ENCODE measurements at regions not wholly inside any gene's neighbourhood (a gene's known extent, or its start where the extent isn't known, plus 50 kb on each side); places are given as distances from the start of the nearest gene placed in this dataset.

GRCh38 chrX:5250106-5250505, 978.6 kb downstream of the NLGN4X start:
- H3K27ac ChIP-seq (ENCODE audit: low read depth, low read length): no peak overlapping the region
- no peaks in the 10 kb centered on the region for H3K36me3 ChIP-seq (ENCODE audit: control insufficient read depth, insufficient read depth, low read length)
- H3K4me3 ChIP-seq (ENCODE audit: low read length): no peak overlapping the region
- H3K9ac ChIP-seq (ENCODE audit: low read length): no peak overlapping the region
- H3K27me3 ChIP-seq (ENCODE audit: control insufficient read depth, insufficient read depth, low read length): no peaks in the 10 kb centered on the region
- H3K4me1 ChIP-seq (ENCODE audit: control insufficient read depth, insufficient read depth, low read length): no peaks in the 10 kb centered on the region

- no peak overlapping the region for H3K27ac ChIP-seq (ENCODE audit: low read depth, low read length)
- H3K4me3 ChIP-seq (ENCODE audit: low read length): no peak overlapping the region
- H3K9ac ChIP-seq (ENCODE audit: low read length): no peak overlapping the region
- no peaks in the 10 kb centered on the region for H3K4me1 ChIP-seq (ENCODE audit: control insufficient read depth, insufficient read depth, low read length)
- no peaks in the 10 kb centered on the region for H3K36me3 ChIP-seq (ENCODE audit: control insufficient read depth, insufficient read depth, low read length)
- no peaks in the 10 kb centered on the region for H3K27me3 ChIP-seq (ENCODE audit: control insufficient read depth, insufficient read depth, low read length)
These were observed 986.4 kb downstream of the NLGN4X start for GRCh38 chrX:5242091-5242790.

GRCh38 chrX:5236749-5237148, 991.9 kb downstream of the NLGN4X start:
- no peaks in the 10 kb centered on the region for H3K4me1 ChIP-seq (ENCODE audit: control insufficient read depth, insufficient read depth, low read length)
- no peaks in the 10 kb centered on the region for H3K27me3 ChIP-seq (ENCODE audit: control insufficient read depth, insufficient read depth, low read length)
- H3K4me3 ChIP-seq (ENCODE audit: low read length): no peak overlapping the region
- no peak overlapping the region for H3K27ac ChIP-seq (ENCODE audit: low read depth, low read length)
- no peak overlapping the region for H3K9ac ChIP-seq (ENCODE audit: low read length)
- no peaks in the 10 kb centered on the region for H3K36me3 ChIP-seq (ENCODE audit: control insufficient read depth, insufficient read depth, low read length)

GRCh38 chrX:5236096-5236495, 992.6 kb downstream of the NLGN4X start:
- H3K4me3 ChIP-seq (ENCODE audit: low read length): no peak overlapping the region
- no peaks in the 10 kb centered on the region for H3K4me1 ChIP-seq (ENCODE audit: control insufficient read depth, insufficient read depth, low read length)
- no peaks in the 10 kb centered on the region for H3K36me3 ChIP-seq (ENCODE audit: control insufficient read depth, insufficient read depth, low read length)
- no peak overlapping the region for H3K9ac ChIP-seq (ENCODE audit: low read length)
- H3K27ac ChIP-seq (ENCODE audit: low read depth, low read length): no peak overlapping the region
- H3K27me3 ChIP-seq (ENCODE audit: control insufficient read depth, insufficient read depth, low read length): no peaks in the 10 kb centered on the region

DNA sequence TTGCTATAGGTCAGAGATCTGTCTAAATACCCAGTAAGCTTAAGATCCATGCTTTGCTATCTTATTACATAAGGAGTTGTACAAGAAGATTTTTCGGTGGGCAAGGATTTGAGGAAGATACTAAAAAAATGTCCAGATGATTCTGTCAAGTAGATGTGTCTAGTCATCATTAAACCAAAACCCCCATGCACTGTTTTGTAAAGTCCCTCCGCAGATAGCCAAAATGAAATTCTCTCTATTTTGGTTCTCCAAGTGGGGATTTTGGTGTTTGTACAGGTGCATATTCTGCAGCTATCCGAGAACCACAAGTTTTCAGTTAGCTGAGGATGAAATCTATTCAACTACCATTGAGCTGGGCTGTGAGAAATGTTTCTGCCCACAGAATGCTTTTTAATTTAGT, 994.8 kb downstream of the NLGN4X start:
- Histone ChIP-seq H3K9ac (ENCODE audit: low read length) (no peak overlapping the region), H3K27ac (ENCODE audit: low read depth, low read length) (no peak overlapping the region), H3K27me3 (ENCODE audit: control insufficient read depth, insufficient read depth, low read length) (no peaks in the 10 kb centered on the region), H3K4me3 (ENCODE audit: low read length) (no peak overlapping the region), H3K4me1 (ENCODE audit: control insufficient read depth, insufficient read depth, low read length) (no peaks in the 10 kb centered on the region), H3K36me3 (ENCODE audit: control insufficient read depth, insufficient read depth, low read length) (no peaks in the 10 kb centered on the region)

- Histone ChIP-seq H3K36me3 (ENCODE audit: control insufficient read depth, insufficient read depth, low read length) (no peaks in the 10 kb centered on the region), H3K27ac (ENCODE audit: low read depth, low read length) (no peak overlapping the region), H3K27me3 (ENCODE audit: control insufficient read depth, insufficient read depth, low read length) (no peaks in the 10 kb centered on the region), H3K9ac (ENCODE audit: low read length) (no peak overlapping the region), H3K4me3 (ENCODE audit: low read length) (no peak overlapping the region), H3K4me1 (ENCODE audit: control insufficient read depth, insufficient read depth, low read length) (no peaks in the 10 kb centered on the region)
These were observed 1008.2 kb downstream of the NLGN4X start for GRCh38 chrX:5220421-5220820.

DNA sequence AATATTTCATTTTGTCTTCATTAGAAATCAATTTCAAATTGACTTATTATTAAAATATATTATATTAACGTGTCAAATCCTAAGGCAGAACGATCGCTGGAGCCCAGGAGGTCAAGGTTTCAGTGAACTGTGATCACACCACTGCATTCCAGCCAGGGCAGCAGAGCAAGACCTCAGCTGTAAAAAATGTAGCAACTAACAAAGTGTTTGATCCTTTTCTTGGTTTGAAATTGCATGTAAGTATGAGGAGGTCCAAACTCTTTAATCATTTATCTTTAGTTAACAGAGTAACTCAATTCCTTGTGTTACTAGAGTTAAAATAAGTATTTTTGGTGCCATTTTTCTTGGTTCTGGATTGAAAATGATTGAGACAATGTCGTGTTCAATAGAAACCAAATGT, 1033.9 kb downstream of the NLGN4X start:
- no peaks in the 10 kb centered on the region for H3K4me1 ChIP-seq (ENCODE audit: control insufficient read depth, insufficient read depth, low read length)
- no peak overlapping the region for H3K9ac ChIP-seq (ENCODE audit: low read length)
- H3K27me3 ChIP-seq (ENCODE audit: control insufficient read depth, insufficient read depth, low read length): no peaks in the 10 kb centered on the region
- H3K4me3 ChIP-seq (ENCODE audit: low read length): no peak overlapping the region
- H3K36me3 ChIP-seq (ENCODE audit: control insufficient read depth, insufficient read depth, low read length): no peaks in the 10 kb centered on the region
- H3K27ac ChIP-seq (ENCODE audit: low read depth, low read length): no peak overlapping the region

DNA sequence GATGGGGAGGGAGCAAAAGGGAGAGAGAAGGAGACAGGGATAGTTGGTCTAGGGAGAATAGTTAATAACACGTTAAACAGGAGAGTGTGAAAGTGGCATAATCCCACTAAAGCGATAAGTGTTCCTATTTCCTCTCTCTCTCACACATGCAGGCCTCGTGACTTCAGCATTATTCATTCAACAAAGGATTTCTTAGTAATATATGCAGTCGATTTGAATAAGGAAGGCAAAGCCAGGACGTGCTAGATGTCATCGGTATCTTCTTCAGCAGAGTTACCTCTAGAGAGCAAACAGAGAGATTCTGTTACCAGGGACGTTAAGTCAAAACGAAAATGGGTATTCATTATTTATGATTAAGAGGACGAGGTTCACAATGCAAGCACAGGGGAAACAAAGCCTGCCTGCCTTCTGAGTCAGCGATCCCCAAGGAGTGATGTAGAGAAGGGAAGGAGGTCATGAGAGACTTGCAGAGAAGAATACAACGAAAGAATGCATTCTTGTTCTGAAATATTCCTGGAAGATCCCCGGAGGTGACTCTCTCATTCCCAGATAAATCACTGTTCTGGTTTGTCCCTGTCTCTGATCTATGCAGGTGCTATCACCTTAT, 1048.4 kb downstream of the NLGN4X start:
- Histone ChIP-seq H3K9ac (ENCODE audit: low read length) (no peak overlapping the region), H3K27ac (ENCODE audit: low read depth, low read length) (no peak overlapping the region), H3K4me1 (ENCODE audit: control insufficient read depth, insufficient read depth, low read length) (no peaks in the 10 kb centered on the region), H3K27me3 (ENCODE audit: control insufficient read depth, insufficient read depth, low read length) (no peaks in the 10 kb centered on the region), H3K36me3 (ENCODE audit: control insufficient read depth, insufficient read depth, low read length) (no peaks in the 10 kb centered on the region), H3K4me3 (ENCODE audit: low read length) (no peak overlapping the region)

DNA sequence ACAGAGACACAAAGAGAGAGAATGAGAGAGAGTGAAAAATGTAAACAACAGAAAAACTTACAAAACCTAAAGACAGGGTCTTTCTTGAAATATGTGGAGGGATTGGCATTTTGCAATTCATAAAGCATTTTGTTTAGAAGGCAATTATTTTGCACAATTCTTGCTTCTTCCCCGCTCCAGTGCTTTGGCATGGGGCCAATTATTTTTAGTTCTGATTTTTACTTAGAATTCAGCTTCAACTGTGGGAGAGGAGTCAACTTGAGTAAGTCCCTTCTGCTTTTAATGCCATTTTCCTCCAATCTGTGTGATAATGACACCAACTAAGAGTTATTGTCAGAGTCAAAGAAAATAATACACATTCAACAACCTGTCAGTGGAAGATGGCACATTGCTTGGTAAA, 1051.9 kb downstream of the NLGN4X start:
- Histone ChIP-seq H3K9ac (ENCODE audit: low read length) (no peak overlapping the region), H3K27me3 (ENCODE audit: control insufficient read depth, insufficient read depth, low read length) (no peaks in the 10 kb centered on the region), H3K4me3 (ENCODE audit: low read length) (no peak overlapping the region), H3K4me1 (ENCODE audit: control insufficient read depth, insufficient read depth, low read length) (no peaks in the 10 kb centered on the region), H3K27ac (ENCODE audit: low read depth, low read length) (no peak overlapping the region), H3K36me3 (ENCODE audit: control insufficient read depth, insufficient read depth, low read length) (no peaks in the 10 kb centered on the region)

GRCh38 chrX:5163663-5164062, 1065.0 kb downstream of the NLGN4X start:
- Histone ChIP-seq H3K36me3 (ENCODE audit: control insufficient read depth, insufficient read depth, low read length) (no peaks in the 10 kb centered on the region), H3K27me3 (ENCODE audit: control insufficient read depth, insufficient read depth, low read length) (no peaks in the 10 kb centered on the region), H3K4me3 (ENCODE audit: low read length) (no peak overlapping the region), H3K27ac (ENCODE audit: low read depth, low read length) (no peak overlapping the region), H3K9ac (ENCODE audit: low read length) (no peak overlapping the region), H3K4me1 (ENCODE audit: control insufficient read depth, insufficient read depth, low read length) (no peaks in the 10 kb centered on the region)

DNA sequence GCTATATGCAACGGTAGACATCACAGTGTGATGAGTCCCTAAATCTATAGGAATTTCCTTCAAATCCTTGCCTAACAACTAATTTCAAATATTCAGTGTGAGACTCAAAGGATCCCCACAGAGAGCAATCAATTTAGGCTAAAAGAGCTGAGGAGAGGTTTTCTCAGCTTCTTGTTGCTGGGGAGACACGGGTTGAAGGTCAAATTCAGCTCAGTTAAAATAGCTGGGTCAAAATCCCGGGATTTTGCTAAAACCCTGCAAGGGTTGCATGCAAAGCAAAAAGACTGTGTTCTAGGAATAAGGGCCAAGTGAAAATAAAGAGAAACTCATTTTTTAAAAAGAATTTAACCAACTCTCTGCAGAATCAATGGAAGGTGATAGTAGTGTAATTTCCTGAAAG, 1073.4 kb downstream of the NLGN4X start:
- Histone ChIP-seq H3K27ac (ENCODE audit: low read depth, low read length) (no peak overlapping the region), H3K4me3 (ENCODE audit: low read length) (no peak overlapping the region), H3K36me3 (ENCODE audit: control insufficient read depth, insufficient read depth, low read length) (no peaks in the 10 kb centered on the region), H3K9ac (ENCODE audit: low read length) (no peak overlapping the region), H3K4me1 (ENCODE audit: control insufficient read depth, insufficient read depth, low read length) (no peaks in the 10 kb centered on the region), H3K27me3 (ENCODE audit: control insufficient read depth, insufficient read depth, low read length) (no peaks in the 10 kb centered on the region)

GRCh38 chrX:5145957-5146356, 1082.7 kb downstream of the NLGN4X start:
- H3K36me3 ChIP-seq (ENCODE audit: control insufficient read depth, insufficient read depth, low read length): no peaks in the 10 kb centered on the region
- H3K27ac ChIP-seq (ENCODE audit: low read depth, low read length): no peak overlapping the region
- H3K4me1 ChIP-seq (ENCODE audit: control insufficient read depth, insufficient read depth, low read length): no peaks in the 10 kb centered on the region
- no peak overlapping the region for H3K4me3 ChIP-seq (ENCODE audit: low read length)
- no peaks in the 10 kb centered on the region for H3K27me3 ChIP-seq (ENCODE audit: control insufficient read depth, insufficient read depth, low read length)
- H3K9ac ChIP-seq (ENCODE audit: low read length): no peak overlapping the region

- Histone ChIP-seq H3K27ac (ENCODE audit: low read depth, low read length) (no peak overlapping the region), H3K9ac (ENCODE audit: low read length) (no peak overlapping the region), H3K27me3 (ENCODE audit: control insufficient read depth, insufficient read depth, low read length) (no peaks in the 10 kb centered on the region), H3K4me1 (ENCODE audit: control insufficient read depth, insufficient read depth, low read length) (no peaks in the 10 kb centered on the region), H3K4me3 (ENCODE audit: low read length) (no peak overlapping the region), H3K36me3 (ENCODE audit: control insufficient read depth, insufficient read depth, low read length) (no peaks in the 10 kb centered on the region)
These were observed 1086.0 kb downstream of the NLGN4X start for GRCh38 chrX:5142644-5143043.
